ENCODE measurements at regions not wholly inside any gene's neighbourhood (a gene's known extent, or its start where the extent isn't known, plus 50 kb on each side); places are given as distances from the start of the nearest gene placed in this dataset.

GRCh38 chrY:26408671-26409328, 786.9 kb downstream of the CDY1 start:
- no peak overlapping the region for H3K4me3 ChIP-seq
- H3K36me3 ChIP-seq, result no peaks in the 10 kb centered on the region
- no peaks in the 10 kb centered on the region for H3K9me3 ChIP-seq
- TF ChIP-seq, protein P1, sequence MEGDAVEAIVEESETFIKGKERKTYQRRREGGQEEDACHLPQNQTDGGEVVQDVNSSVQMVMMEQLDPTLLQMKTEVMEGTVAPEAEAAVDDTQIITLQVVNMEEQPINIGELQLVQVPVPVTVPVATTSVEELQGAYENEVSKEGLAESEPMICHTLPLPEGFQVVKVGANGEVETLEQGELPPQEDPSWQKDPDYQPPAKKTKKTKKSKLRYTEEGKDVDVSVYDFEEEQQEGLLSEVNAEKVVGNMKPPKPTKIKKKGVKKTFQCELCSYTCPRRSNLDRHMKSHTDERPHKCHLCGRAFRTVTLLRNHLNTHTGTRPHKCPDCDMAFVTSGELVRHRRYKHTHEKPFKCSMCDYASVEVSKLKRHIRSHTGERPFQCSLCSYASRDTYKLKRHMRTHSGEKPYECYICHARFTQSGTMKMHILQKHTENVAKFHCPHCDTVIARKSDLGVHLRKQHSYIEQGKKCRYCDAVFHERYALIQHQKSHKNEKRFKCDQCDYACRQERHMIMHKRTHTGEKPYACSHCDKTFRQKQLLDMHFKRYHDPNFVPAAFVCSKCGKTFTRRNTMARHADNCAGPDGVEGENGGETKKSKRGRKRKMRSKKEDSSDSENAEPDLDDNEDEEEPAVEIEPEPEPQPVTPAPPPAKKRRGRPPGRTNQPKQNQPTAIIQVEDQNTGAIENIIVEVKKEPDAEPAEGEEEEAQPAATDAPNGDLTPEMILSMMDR (IDR thresholded peaks at IDR 0.05), result no peak
- no peaks in the 10 kb centered on the region for H3K4me1 ChIP-seq
- H3K27ac ChIP-seq, result no peak overlapping the region
- intact Hi-C loops (cut with DNase I; ENCODE audit: low total_unique reads), result no loop called here
- no peaks in the 10 kb centered on the region for H3K27me3 ChIP-seq
- DNase-seq, result no peak

GRCh38 chrY:26409329-26409712, 787.4 kb downstream of the CDY1 start:
- no peak for DNase-seq
- Histone ChIP-seq H3K9me3 (no peaks in the 10 kb centered on the region), H3K27me3 (no peaks in the 10 kb centered on the region), H3K4me1 (no peaks in the 10 kb centered on the region), H3K36me3 (no peaks in the 10 kb centered on the region), H3K27ac (no peak overlapping the region), H3K4me3 (no peak overlapping the region)
- TF ChIP-seq, protein P1 (IDR thresholded peaks at IDR 0.05), result no peak
- intact Hi-C loops (cut with DNase I; ENCODE audit: low total_unique reads), result no loop called here
